CD14-positive monocyte (primary cell): ENCODE measurements at regions not wholly inside any gene's neighbourhood (a gene's known extent, or its start where the extent isn't known, plus 50 kb on each side); places are given as distances from the start of the nearest gene placed in this dataset.

Source experiments
- DNase-seq, 3 donors: peaks; one replicate each; pipeline ENCODE4 v3.0.0-alpha.2; 2011 to 2022
- H2AFZ ChIP-seq: 2 replicates; pipeline ENCODE4 v1.6.0; 2012; ENCODE audit warnings: mild to moderate bottlenecking, low read depth, low read length, inconsistent platforms; ENCODE audit not compliant: insufficient read depth, poor library complexity, severe bottlenecking
- H3K27ac ChIP-seq, 2 donors: 1 replicate in 1 of 2; 2 replicates in 1 of 2; pipeline ENCODE4 v1.5.1; 2012 to 2013; ENCODE audit warnings: low read length in 2 of 2, control low read depth in 1 of 2, inconsistent platforms in 1 of 2, low read depth in 1 of 2, mild to moderate bottlenecking in 1 of 2
- H3K27me3 ChIP-seq, 2 donors: one replicate each; pipeline versions ENCODE4 v1.6.0 to v1.6.1; 2011 to 2013; ENCODE audit warnings: low read length in 2 of 2; ENCODE audit not compliant: control insufficient read depth in 2 of 2, insufficient read depth in 2 of 2
- H3K36me3 ChIP-seq, 2 donors: replicated peaks in 1 of 2; 1 replicate in 1 of 2; 2 replicates in 1 of 2; pipeline versions ENCODE4 v1.5.1 to v1.6.1; 2012 to 2013; ENCODE audit warnings: low read length in 2 of 2, control low read depth in 1 of 2, inconsistent platforms in 1 of 2, mild to moderate bottlenecking in 1 of 2; ENCODE audit not compliant: insufficient read depth in 2 of 2, control insufficient read depth in 1 of 2
- H3K4me1 ChIP-seq, 2 donors: 1 replicate in 1 of 2; 2 replicates in 1 of 2; pipeline versions ENCODE4 v1.5.1 to v1.6.1; 2012 to 2013; ENCODE audit warnings: low read length in 2 of 2, control low read depth in 1 of 2, inconsistent platforms in 1 of 2, mild to moderate bottlenecking in 1 of 2, moderate library complexity in 1 of 2; ENCODE audit not compliant: insufficient read depth in 2 of 2, control insufficient read depth in 1 of 2
- H3K4me2 ChIP-seq: replicated peaks from 2 replicates; pipeline ENCODE3; 2012; ENCODE audit warnings: low read length, moderate library complexity, mild to moderate bottlenecking; ENCODE audit not compliant: poor library complexity, severe bottlenecking; ENCODE audit errors: extremely low read depth
- H3K4me3 ChIP-seq, 3 experiments: fragments of 200-600 bp in 1 of 3; sonication (generic) in 1 of 3; replicated peaks in 1 of 3; 1 replicate in 2 of 3; 2 replicates in 1 of 3; pipeline ENCODE4 v1.5.1; 2011 to 2013; ENCODE audit warnings: low read length in 3 of 3, mild to moderate bottlenecking in 3 of 3, control low read depth in 2 of 3, low read depth in 2 of 3, inconsistent platforms in 1 of 3, moderate library complexity in 1 of 3
- H3K79me2 ChIP-seq: 2 replicates; pipeline ENCODE4 v1.6.0; 2012; ENCODE audit warnings: mild to moderate bottlenecking, control low read depth, inconsistent platforms, low read length, moderate library complexity; ENCODE audit not compliant: insufficient read depth
- H3K9ac ChIP-seq: 2 replicates; pipeline ENCODE4 v1.6.0; 2017; ENCODE audit warnings: low read length, mild to moderate bottlenecking; ENCODE audit not compliant: insufficient read depth, poor library complexity, severe bottlenecking
- H3K9me3 ChIP-seq, 2 donors: replicated peaks in 1 of 2; 1 replicate in 1 of 2; 2 replicates in 1 of 2; pipeline versions ENCODE4 v1.5.1 to v1.6.1; 2012 to 2013; ENCODE audit warnings: low read length in 2 of 2, control low read depth in 1 of 2; ENCODE audit not compliant: control insufficient read depth in 1 of 2, insufficient read depth in 1 of 2
- H4K20me1 ChIP-seq: 2 replicates; pipeline ENCODE4 v1.6.0; 2012; ENCODE audit warnings: mild to moderate bottlenecking, low read length, control low read depth, moderate library complexity; ENCODE audit not compliant: insufficient read depth
- H3K27ac Mint-ChIP-seq, 7 donors: one replicate each; pipeline ENCODE4 v1.8.0; 2020; ENCODE audit warnings: mild to moderate bottlenecking in 7 of 7, mixed read lengths in 7 of 7, moderate library complexity in 6 of 7, inconsistent platforms in 2 of 7
- H3K27me3 Mint-ChIP-seq, 3 donors: one replicate each; pipeline ENCODE4 v1.8.0; 2021 to 2022; ENCODE audit warnings: low read depth in 3 of 3, mild to moderate bottlenecking in 3 of 3, mixed read lengths in 3 of 3, moderate library complexity in 3 of 3, inconsistent platforms in 1 of 3
- H3K36me3 Mint-ChIP-seq, 2 donors: one replicate each; pipeline ENCODE4 v1.8.0; 2020; ENCODE audit warnings: mixed read lengths in 2 of 2, inconsistent platforms in 1 of 2, mild to moderate bottlenecking in 1 of 2
- H3K4me1 Mint-ChIP-seq: one replicate; pipeline ENCODE4 v1.8.0; 2020; ENCODE audit warnings: mild to moderate bottlenecking, mixed read lengths
- H3K4me3 Mint-ChIP-seq, 2 donors: one replicate each; pipeline ENCODE4 v1.8.0; 2020; ENCODE audit warnings: mild to moderate bottlenecking in 2 of 2, mixed read lengths in 2 of 2, moderate library complexity in 1 of 2
- H3K9me3 Mint-ChIP-seq, 7 donors: one replicate each; pipeline ENCODE4 v1.8.0; 2020 to 2022; ENCODE audit warnings: mixed read lengths in 7 of 7, mild to moderate bottlenecking in 6 of 7, moderate library complexity in 6 of 7, inconsistent platforms in 2 of 7
- CTCF ChIP-seq: fragments of 200-600 bp; IDR thresholded peaks from one replicate; pipeline ENCODE4 v1.8.0; 2022; ENCODE audit warnings: antibody characterized with exemption, mild to moderate bottlenecking
- WGBS: methylation state at CpG from one replicate; pipeline ENCODE4 v1.1.5; 2013; ENCODE audit warnings: missing lambda C conversion rate; ENCODE audit not compliant: insufficient coverage; 5-methylcytosine and 5-hydroxymethylcytosine counted together
- intact Hi-C, 2 donors: fragments of 100-400 bp; cut with micrococcal nuclease; formaldehyde crosslinking; loops; one replicate each; pipeline versions ENCODE4 v1.15.0 to v1.15.1; 2023

GRCh38 chr1:200316148-200316803, 93.6 kb downstream of the ZNF281 start:
- no peaks in the 10 kb centered on the region for H3K27me3 ChIP-seq
- H3K36me3 Mint-ChIP-seq, result no peaks in the 10 kb centered on the region
- no peak overlapping the region for H3K4me2 ChIP-seq
- H3K27me3 Mint-ChIP-seq, result peaks cover 0 to 1% (median 0%) of the 10 kb centered on the region in 3 donors
- H3K27ac Mint-ChIP-seq, result no peak overlapping the region
- 97% methylated on average over 6 of the region's 7 CpGs for WGBS
- H3K4me1 ChIP-seq, result peaks cover 5 to 10% of the 10 kb centered on the region in 2 donors
- no peak for TF ChIP-seq CTCF
- no peak overlapping the region for H3K4me3 ChIP-seq
- peak overlapping the region; percentile 6 for H2AFZ ChIP-seq
- no peaks in the 10 kb centered on the region for H3K9me3 ChIP-seq
- H3K9ac ChIP-seq, result no peak overlapping the region
- no peaks in the 10 kb centered on the region for H3K9me3 Mint-ChIP-seq
- DNase-seq, result no peak
- H3K4me3 Mint-ChIP-seq, result no peak overlapping the region
- H3K4me1 Mint-ChIP-seq, result peaks cover 18% of the 10 kb centered on the region
- H4K20me1 ChIP-seq, result no peaks in the 10 kb centered on the region
- no peaks in the 10 kb centered on the region for H3K36me3 ChIP-seq
- intact Hi-C loops, result no loop called here
- H3K27ac ChIP-seq, result no peak overlapping the region
- no peaks in the 10 kb centered on the region for H3K79me2 ChIP-seq

- Histone ChIP-seq H3K79me2 (no peaks in the 10 kb centered on the region), H3K36me3 (no peaks in the 10 kb centered on the region), H4K20me1 (no peaks in the 10 kb centered on the region), H3K9ac (no peak overlapping the region), H3K4me3 (no peak overlapping the region), H3K4me2 (no peak overlapping the region), H3K27ac (no peak overlapping the region), H3K4me1 (peaks cover 13 to 20% of the 10 kb centered on the region in 2 donors), H3K9me3 (no peaks in the 10 kb centered on the region), H2AFZ (peak overlapping the region; percentile 38), H3K27me3 (no peaks in the 10 kb centered on the region)
- TF ChIP-seq CTCF, result no peak
- intact Hi-C loops, result no loop called here
- Mint-ChIP-seq H3K36me3 (no peaks in the 10 kb centered on the region), H3K4me3 (no peak overlapping the region), H3K9me3 (peaks cover 0 to 2% (median 0%) of the 10 kb centered on the region in 7 donors), H3K27me3 (peaks cover 0 to 1% (median 0%) of the 10 kb centered on the region in 3 donors), H3K27ac (no peak overlapping the region), H3K4me1 (peaks cover 29% of the 10 kb centered on the region)
- no peak for DNase-seq
- WGBS, result 42% methylated on average over 3 of the region's 5 CpGs
Observed at GRCh38 chr1:200314085-200314750, 95.6 kb downstream of the ZNF281 start.
